Neural cell (in vitro differentiated cells): ENCODE measurements at regions not wholly inside any gene's neighbourhood (a gene's known extent, or its start where the extent isn't known, plus 50 kb on each side); places are given as distances from the start of the nearest gene placed in this dataset.

Experiments used
- H2AFZ ChIP-seq: fragments of 200-600, 300-800 bp; sonication (generic), shearing (Covaris generic); 2 replicates; pipeline ENCODE4 v1.6.0; 2014; ENCODE audit warnings: low read depth, mild to moderate bottlenecking, antibody characterized with exemption, low read length, moderate library complexity
- H3F3A ChIP-seq: fragments of 200-600 bp; shearing (Covaris generic); 2 replicates; pipeline ENCODE4 v1.6.1; 2016; ENCODE audit warnings: mild to moderate bottlenecking, moderate library complexity, mixed read lengths, antibody characterized with exemption, low read length; ENCODE audit not compliant: insufficient read depth, poor library complexity, severe bottlenecking
- H3K27ac ChIP-seq: fragments of 200-600, 300-800 bp; sonication (generic), shearing (Covaris generic); 2 replicates; pipeline ENCODE4 v1.5.1; 2014; ENCODE audit warnings: mild to moderate bottlenecking, low read length, moderate library complexity
- H3K27me3 ChIP-seq: fragments of 300-800, 200-600 bp; sonication (generic), shearing (Covaris generic); 2 replicates; pipeline ENCODE4 v1.6.0; 2014; ENCODE audit warnings: mild to moderate bottlenecking, low read depth, low read length, moderate library complexity; ENCODE audit not compliant: insufficient read depth
- H3K36me3 ChIP-seq: fragments of 300-800, 200-600 bp; sonication (generic), shearing (Covaris generic); 2 replicates; pipeline ENCODE4 v1.5.1; 2014; ENCODE audit warnings: mild to moderate bottlenecking, antibody characterized with exemption, low read length, moderate library complexity; ENCODE audit not compliant: insufficient read depth
- H3K4me2 ChIP-seq: fragments of 300-800, 200-600 bp; sonication (generic), shearing (Covaris generic); 2 replicates; pipeline ENCODE4 v1.6.0; 2014; ENCODE audit warnings: mild to moderate bottlenecking, low read length
- H3K4me3 ChIP-seq: fragments of 300-800, 200-600 bp; sonication (generic), shearing (Covaris generic); 2 replicates; pipeline ENCODE4 v1.5.1; 2014; ENCODE audit warnings: mild to moderate bottlenecking, low read length, moderate library complexity
- H3K79me2 ChIP-seq: fragments of 200-600 bp; shearing (Covaris generic); replicated peaks from 2 replicates; pipeline ENCODE4 v1.6.0; 2014; ENCODE audit warnings: mild to moderate bottlenecking, low read length, moderate library complexity; ENCODE audit not compliant: insufficient read depth
- H3K9ac ChIP-seq: fragments of 300-800, 200-600 bp; sonication (generic), shearing (Covaris generic); 2 replicates; pipeline ENCODE4 v1.6.1; 2016; ENCODE audit warnings: mild to moderate bottlenecking, low read length, mixed read lengths
- H3K9me2 ChIP-seq: fragments of 200-600 bp; shearing (Covaris generic); 2 replicates; pipeline ENCODE4 v1.6.1; 2016; ENCODE audit warnings: mild to moderate bottlenecking, low read length, mixed read lengths; ENCODE audit not compliant: insufficient read depth
- H3K9me3 ChIP-seq: fragments of 200-600, 300-800 bp; sonication (generic), shearing (Covaris generic); 2 replicates; pipeline ENCODE4 v1.6.1; 2016; ENCODE audit warnings: mild to moderate bottlenecking, mixed run types, low read length, moderate library complexity, mixed read lengths
- H4K20me1 ChIP-seq: fragments of 200-600 bp; shearing (Covaris generic); 2 replicates; pipeline ENCODE4 v1.6.1; 2016; ENCODE audit warnings: mild to moderate bottlenecking, mixed run types; ENCODE audit not compliant: insufficient read depth
- EP300 ChIP-seq: fragments of 450-650 bp; conservative IDR thresholded peaks from 2 replicates; pipeline ENCODE4 v1.6.1; 2014; ENCODE audit warnings: antibody characterized with exemption, mild to moderate bottlenecking, moderate library complexity; ENCODE audit not compliant: poor library complexity, severe bottlenecking
- EZH2 ChIP-seq: fragments of 200-600, 300-800 bp; shearing (Covaris generic), sonication (generic); IDR thresholded peaks from 2 replicates; pipeline ENCODE4 v1.6.1; 2014; ENCODE audit warnings: antibody characterized with exemption, low read length, borderline replicate concordance, mild to moderate bottlenecking; ENCODE audit not compliant: insufficient read depth, poor library complexity, severe bottlenecking
- MXI1 ChIP-seq: fragments of 450-650 bp; conservative IDR thresholded peaks from 2 replicates; pipeline ENCODE4 v1.6.1; 2014; ENCODE audit warnings: antibody characterized with exemption, mild to moderate bottlenecking; ENCODE audit not compliant: poor library complexity, severe bottlenecking
- POLR2AphosphoS5 ChIP-seq: IDR thresholded peaks from 2 replicates; pipeline ENCODE4 v1.6.1; 2012
- RAD21 ChIP-seq: fragments of 450-650 bp; conservative IDR thresholded peaks from 2 replicates; pipeline ENCODE4 v1.6.1; 2014; ENCODE audit warnings: antibody characterized with exemption, mild to moderate bottlenecking, moderate library complexity
- SMC3 ChIP-seq: fragments of 450-650 bp; conservative IDR thresholded peaks from 2 replicates; pipeline ENCODE4 v1.6.1; 2014; ENCODE audit warnings: antibody characterized with exemption, mild to moderate bottlenecking, moderate library complexity; ENCODE audit not compliant: poor library complexity
- TAF1 ChIP-seq: IDR thresholded peaks from 2 replicates; pipeline ENCODE4 v1.6.1; 2012; ENCODE audit warnings: low read depth
- TF ChIP-seq, protein P1 (sequence below): fragments of 450-650 bp; IDR thresholded peaks from 2 replicates; pipeline ENCODE4 v1.5.1; 2014; ENCODE audit warnings: antibody characterized with exemption, mild to moderate bottlenecking, moderate library complexity; ENCODE audit not compliant: poor library complexity, severe bottlenecking
- TF ChIP-seq, protein P2 (sequence below): IDR thresholded peaks from 2 replicates; pipeline ENCODE4 v1.6.1; 2012; ENCODE audit warnings: borderline replicate concordance

DNA sequence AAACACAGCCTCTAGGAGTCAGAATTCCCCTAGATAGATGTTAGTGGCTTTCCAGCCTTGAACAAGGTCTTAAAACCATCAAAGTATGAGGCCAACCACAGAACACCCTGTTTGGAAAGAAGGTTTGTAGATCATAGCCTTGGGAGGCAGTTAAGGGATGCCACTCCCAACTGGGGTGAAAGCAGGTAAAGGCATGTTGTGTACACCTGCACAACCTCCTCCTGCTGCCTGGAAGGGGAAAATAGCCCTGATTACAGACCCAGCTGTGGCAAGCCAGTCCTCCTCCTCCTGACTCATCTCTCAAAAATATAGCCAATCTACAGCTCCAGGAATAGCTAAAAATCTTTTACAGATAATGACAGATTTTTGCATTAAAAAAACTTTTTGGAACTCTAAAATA lies 108.1 kb downstream of the RBM43 start:
- no peaks in the 10 kb centered on the region for H4K20me1 ChIP-seq
- H3K4me2 ChIP-seq = no peak overlapping the region
- no peaks in the 10 kb centered on the region for H3K36me3 ChIP-seq
- H3K9me3 ChIP-seq = no peaks in the 10 kb centered on the region
- TF ChIP-seq TAF1 = no peak
- no peak overlapping the region for H3K4me3 ChIP-seq
- no peak overlapping the region for H2AFZ ChIP-seq
- no peaks in the 10 kb centered on the region for H3K27me3 ChIP-seq
- H3K27ac ChIP-seq = no peak overlapping the region
- no peak overlapping the region for H3K9ac ChIP-seq
- H3K79me2 ChIP-seq = no peaks in the 10 kb centered on the region
- no peaks in the 10 kb centered on the region for H3K9me2 ChIP-seq
- no peaks in the 10 kb centered on the region for H3F3A ChIP-seq

DNA sequence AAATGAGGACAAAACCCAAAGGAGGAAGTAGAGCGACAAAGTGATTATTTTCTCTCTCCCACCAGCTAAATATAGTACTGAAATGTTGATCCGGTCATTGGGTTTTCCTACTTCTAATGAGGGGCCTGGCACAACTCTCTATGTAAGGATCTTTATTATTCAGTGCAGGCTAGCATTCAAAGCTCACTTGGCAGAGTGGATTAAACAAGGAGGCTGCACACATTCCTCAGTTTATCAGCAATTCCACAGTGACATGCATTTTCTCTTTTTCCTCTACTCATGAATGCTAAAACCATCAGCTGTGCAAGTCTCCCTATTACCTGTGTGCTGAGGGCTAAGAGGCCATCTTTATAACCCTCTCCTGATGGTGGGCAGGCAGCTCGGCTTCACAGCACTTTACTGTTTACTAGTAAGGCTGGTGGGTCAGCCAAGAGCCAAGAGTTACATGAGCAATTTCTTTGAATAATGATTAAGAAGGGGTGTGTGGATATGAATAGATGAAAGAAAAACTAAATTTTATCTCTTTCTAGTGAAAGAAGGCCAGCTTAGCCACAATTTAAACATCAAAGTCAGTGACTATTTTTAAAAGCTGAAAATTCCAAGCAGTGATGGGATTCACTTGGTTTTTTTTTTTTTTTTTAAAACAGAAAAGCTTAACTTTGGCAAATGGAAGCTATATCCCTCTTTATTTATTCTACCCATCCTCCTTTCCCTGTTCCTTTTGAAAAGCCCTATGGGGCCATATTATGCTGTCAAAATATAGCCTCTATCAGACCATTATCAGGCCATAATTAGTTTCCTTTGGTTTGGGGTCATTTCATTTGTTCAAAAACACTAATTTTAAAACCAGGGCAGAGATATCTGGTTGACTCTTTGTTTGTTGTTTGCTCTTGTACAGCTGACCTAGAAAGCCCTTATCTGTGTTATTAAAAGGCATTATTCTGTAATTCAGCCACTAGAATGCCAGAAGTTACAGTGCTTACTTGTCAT lies 111.0 kb downstream of the RBM43 start:
- no peaks in the 10 kb centered on the region for H3K36me3 ChIP-seq
- no peaks in the 10 kb centered on the region for H3K9me3 ChIP-seq
- H4K20me1 ChIP-seq = no peaks in the 10 kb centered on the region
- no peak overlapping the region for H3K27ac ChIP-seq
- H3K27me3 ChIP-seq = no peaks in the 10 kb centered on the region
- TF ChIP-seq POLR2AphosphoS5 = no peak
- TF ChIP-seq RAD21 = no peak
- TF ChIP-seq, protein P1, sequence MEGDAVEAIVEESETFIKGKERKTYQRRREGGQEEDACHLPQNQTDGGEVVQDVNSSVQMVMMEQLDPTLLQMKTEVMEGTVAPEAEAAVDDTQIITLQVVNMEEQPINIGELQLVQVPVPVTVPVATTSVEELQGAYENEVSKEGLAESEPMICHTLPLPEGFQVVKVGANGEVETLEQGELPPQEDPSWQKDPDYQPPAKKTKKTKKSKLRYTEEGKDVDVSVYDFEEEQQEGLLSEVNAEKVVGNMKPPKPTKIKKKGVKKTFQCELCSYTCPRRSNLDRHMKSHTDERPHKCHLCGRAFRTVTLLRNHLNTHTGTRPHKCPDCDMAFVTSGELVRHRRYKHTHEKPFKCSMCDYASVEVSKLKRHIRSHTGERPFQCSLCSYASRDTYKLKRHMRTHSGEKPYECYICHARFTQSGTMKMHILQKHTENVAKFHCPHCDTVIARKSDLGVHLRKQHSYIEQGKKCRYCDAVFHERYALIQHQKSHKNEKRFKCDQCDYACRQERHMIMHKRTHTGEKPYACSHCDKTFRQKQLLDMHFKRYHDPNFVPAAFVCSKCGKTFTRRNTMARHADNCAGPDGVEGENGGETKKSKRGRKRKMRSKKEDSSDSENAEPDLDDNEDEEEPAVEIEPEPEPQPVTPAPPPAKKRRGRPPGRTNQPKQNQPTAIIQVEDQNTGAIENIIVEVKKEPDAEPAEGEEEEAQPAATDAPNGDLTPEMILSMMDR = no peak
- TF ChIP-seq EP300 = no peak
- no peak for TF ChIP-seq SMC3
- TF ChIP-seq EZH2 = no peak
- TF ChIP-seq, protein P2, sequence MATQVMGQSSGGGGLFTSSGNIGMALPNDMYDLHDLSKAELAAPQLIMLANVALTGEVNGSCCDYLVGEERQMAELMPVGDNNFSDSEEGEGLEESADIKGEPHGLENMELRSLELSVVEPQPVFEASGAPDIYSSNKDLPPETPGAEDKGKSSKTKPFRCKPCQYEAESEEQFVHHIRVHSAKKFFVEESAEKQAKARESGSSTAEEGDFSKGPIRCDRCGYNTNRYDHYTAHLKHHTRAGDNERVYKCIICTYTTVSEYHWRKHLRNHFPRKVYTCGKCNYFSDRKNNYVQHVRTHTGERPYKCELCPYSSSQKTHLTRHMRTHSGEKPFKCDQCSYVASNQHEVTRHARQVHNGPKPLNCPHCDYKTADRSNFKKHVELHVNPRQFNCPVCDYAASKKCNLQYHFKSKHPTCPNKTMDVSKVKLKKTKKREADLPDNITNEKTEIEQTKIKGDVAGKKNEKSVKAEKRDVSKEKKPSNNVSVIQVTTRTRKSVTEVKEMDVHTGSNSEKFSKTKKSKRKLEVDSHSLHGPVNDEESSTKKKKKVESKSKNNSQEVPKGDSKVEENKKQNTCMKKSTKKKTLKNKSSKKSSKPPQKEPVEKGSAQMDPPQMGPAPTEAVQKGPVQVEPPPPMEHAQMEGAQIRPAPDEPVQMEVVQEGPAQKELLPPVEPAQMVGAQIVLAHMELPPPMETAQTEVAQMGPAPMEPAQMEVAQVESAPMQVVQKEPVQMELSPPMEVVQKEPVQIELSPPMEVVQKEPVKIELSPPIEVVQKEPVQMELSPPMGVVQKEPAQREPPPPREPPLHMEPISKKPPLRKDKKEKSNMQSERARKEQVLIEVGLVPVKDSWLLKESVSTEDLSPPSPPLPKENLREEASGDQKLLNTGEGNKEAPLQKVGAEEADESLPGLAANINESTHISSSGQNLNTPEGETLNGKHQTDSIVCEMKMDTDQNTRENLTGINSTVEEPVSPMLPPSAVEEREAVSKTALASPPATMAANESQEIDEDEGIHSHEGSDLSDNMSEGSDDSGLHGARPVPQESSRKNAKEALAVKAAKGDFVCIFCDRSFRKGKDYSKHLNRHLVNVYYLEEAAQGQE = no peak
- no peak for TF ChIP-seq MXI1
- TF ChIP-seq TAF1 = no peak
- no peak overlapping the region for H3K4me2 ChIP-seq
- no peak overlapping the region for H3K9ac ChIP-seq
- H3K4me3 ChIP-seq = no peak overlapping the region
- H3K79me2 ChIP-seq = no peaks in the 10 kb centered on the region
- no peaks in the 10 kb centered on the region for H3K9me2 ChIP-seq
- H2AFZ ChIP-seq = no peak overlapping the region
- no peaks in the 10 kb centered on the region for H3F3A ChIP-seq
